ENCODE measurements at regions not wholly inside any gene's neighbourhood (a gene's known extent, or its start where the extent isn't known, plus 50 kb on each side); places are given as distances from the start of the nearest gene placed in this dataset.

- Histone ChIP-seq H2AFZ (replicated peaks; ENCODE audit: low read length, poor library complexity) (no peak overlapping the region), H2BK5ac (ENCODE audit: low read depth, low read length, poor library complexity, severe bottlenecking) (no peak overlapping the region), H4K91ac (ENCODE audit: insufficient read depth, low read depth, low read length) (no peak overlapping the region), H3K56ac (ENCODE audit: extremely low read depth, insufficient read depth, low read length) (no peak overlapping the region), H4K8ac (ENCODE audit: low read depth in 2 of 2, low read length in 2 of 2) (no peak overlapping the region), H3K9ac (ENCODE audit: low read depth, low read length) (no peak overlapping the region), H3K9me1 (ENCODE audit: insufficient read depth, low read length) (no peaks in the 10 kb centered on the region), H2BK15ac (ENCODE audit: low read depth, low read length) (no peak overlapping the region), H3K18ac (ENCODE audit: low read depth, low read length) (no peak overlapping the region), H4K20me1 (ENCODE audit: insufficient read depth, low read length) (no peaks in the 10 kb centered on the region), H4K5ac (ENCODE audit: low read depth, low read length) (no peak overlapping the region), H3K9me3 (ENCODE audit: control insufficient read depth, insufficient read depth, low read length) (no peaks in the 10 kb centered on the region), H3K36me3 (ENCODE audit: control insufficient read depth, insufficient read depth, low read length) (no peaks in the 10 kb centered on the region), H2BK120ac (ENCODE audit: low read depth, low read length) (no peak overlapping the region), H3K4me1 (ENCODE audit: control insufficient read depth, insufficient read depth, low read length) (no peaks in the 10 kb centered on the region), H3K79me1 (ENCODE audit: low read depth in 1 of 2, low read length in 2 of 2) (no peaks in the 10 kb centered on the region), H2BK20ac (ENCODE audit: low read depth, low read length) (no peak overlapping the region), H2AK5ac (ENCODE audit: low read depth, low read length) (no peak overlapping the region), H2AK9ac (replicated peaks; ENCODE audit: low read depth, low read length, poor library complexity) (no peak overlapping the region), H3K23ac (ENCODE audit: low read depth, low read length) (no peak overlapping the region), H3K27ac (ENCODE audit: insufficient read depth, low read length) (no peak overlapping the region), H3K4me2 (ENCODE audit: low read depth, low read length) (no peak overlapping the region), H3K4me3 (ENCODE audit: insufficient read depth, low read depth, low read length) (no peak overlapping the region), H3K27me3 (ENCODE audit: control insufficient read depth, insufficient read depth, low read length) (no peaks in the 10 kb centered on the region), H3K4ac (ENCODE audit: low read depth, low read length) (no peak overlapping the region), H3K14ac (replicated peaks; ENCODE audit: low read depth, low read length) (no peak overlapping the region)
- BruUV-seq (replicated peaks) = no TSS peak
- DNase-seq (no peak), ATAC-seq (ENCODE audit: low read depth) (no peak)
- intact Hi-C loops (cut with micrococcal nuclease) = no loop called here
- ChIA-PET CTCF (no interaction called here), POLR2A (ENCODE audit: unreplicated experiment) (no interaction called here)
- TF ChIP-seq BHLHE40 (IDR thresholded peaks at IDR 0.05; ENCODE audit: low read depth, low read length) (no peak), SMC3 (IDR thresholded peaks at IDR 0.05; ENCODE audit: low read depth, low read length) (no peak), CEBPB (IDR thresholded peaks at IDR 0.05; ENCODE audit: low read depth, low read length) (no peak), CHD1 (IDR thresholded peaks at IDR 0.05; ENCODE audit: low read depth, low read length) (no peak), RCOR1 (IDR thresholded peaks at IDR 0.05; ENCODE audit: insufficient replicate concordance, low read length) (no peak), POLR2A (IDR thresholded peaks at IDR 0.05; ENCODE audit: low read depth, low read length) (no peak), NFE2L2 (IDR thresholded peaks at IDR 0.05; ENCODE audit: low read depth, low read length) (no peak), MXI1 (IDR thresholded peaks at IDR 0.05; ENCODE audit: borderline replicate concordance, low read depth, low read length) (no peak), CTCF (conservative IDR thresholded peaks at IDR 0.05; ENCODE audit: low read depth, low read length) (no peak), ELK1 (IDR thresholded peaks at IDR 0.05; ENCODE audit: borderline replicate concordance, low read depth, low read length) (no peak), MAFK (IDR thresholded peaks at IDR 0.05; ENCODE audit: low read depth, low read length) (no peak), FOS (IDR thresholded peaks at IDR 0.05; ENCODE audit: low read depth, low read length) (no peak), MAZ (IDR thresholded peaks at IDR 0.05; ENCODE audit: borderline replicate concordance, low read depth, low read length) (no peak), RFX5 (IDR thresholded peaks at IDR 0.05; ENCODE audit: low read depth, low read length) (no peak), RAD21 (IDR thresholded peaks at IDR 0.05; ENCODE audit: low read length) (no peak)
- TF ChIP-seq, protein P1, sequence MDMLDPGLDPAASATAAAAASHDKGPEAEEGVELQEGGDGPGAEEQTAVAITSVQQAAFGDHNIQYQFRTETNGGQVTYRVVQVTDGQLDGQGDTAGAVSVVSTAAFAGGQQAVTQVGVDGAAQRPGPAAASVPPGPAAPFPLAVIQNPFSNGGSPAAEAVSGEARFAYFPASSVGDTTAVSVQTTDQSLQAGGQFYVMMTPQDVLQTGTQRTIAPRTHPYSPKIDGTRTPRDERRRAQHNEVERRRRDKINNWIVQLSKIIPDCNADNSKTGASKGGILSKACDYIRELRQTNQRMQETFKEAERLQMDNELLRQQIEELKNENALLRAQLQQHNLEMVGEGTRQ (IDR thresholded peaks at IDR 0.05; ENCODE audit: low read depth, low read length) = no peak
- in situ Hi-C loops (cut with MboI; ENCODE audit: low sequenced_read_pairs) = no loop called here
- dilution Hi-C loops (cut with HindIII; ENCODE audit: low sequenced_read_pairs, unreplicated experiment) = no loop called here
Observed at GRCh38 chr14:42814817-42815216, 1208.1 kb downstream of the LRFN5 start.
